H1 (cell line): ENCODE measurements at regions not wholly inside any gene's neighbourhood (a gene's known extent, or its start where the extent isn't known, plus 50 kb on each side); places are given as distances from the start of the nearest gene placed in this dataset.

Experiments
- TF ChIP-seq, protein P1 (sequence below): fragments of 300-600 bp; sonication (generic); IDR thresholded peaks from 2 replicates; pipeline ENCODE4 v1.7.1; 2012; ENCODE audit warnings: low read length, moderate library complexity, mild to moderate bottlenecking, inconsistent platforms; ENCODE audit not compliant: insufficient replicate concordance

DNA sequence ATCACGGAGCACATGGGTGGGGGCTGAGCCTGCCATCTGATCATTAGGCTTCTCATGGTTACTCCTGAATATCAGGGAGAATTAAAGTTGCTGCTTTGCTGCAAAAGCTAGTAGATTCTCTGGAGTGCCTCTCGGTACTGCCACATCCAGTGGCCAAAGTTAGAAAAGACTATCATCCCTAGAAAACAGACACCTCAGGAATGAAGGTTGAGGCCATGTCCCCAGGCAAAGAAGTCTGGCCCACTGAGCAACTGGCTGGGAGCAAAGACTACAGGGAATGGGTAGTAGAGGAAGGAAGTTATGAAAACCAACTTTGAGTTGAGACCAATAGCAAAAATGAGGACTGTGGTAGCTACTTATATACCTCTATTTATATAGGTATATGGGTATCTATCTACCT, 258.7 kb downstream of the EFCAB11 start (continued):
- TF ChIP-seq, protein P1, sequence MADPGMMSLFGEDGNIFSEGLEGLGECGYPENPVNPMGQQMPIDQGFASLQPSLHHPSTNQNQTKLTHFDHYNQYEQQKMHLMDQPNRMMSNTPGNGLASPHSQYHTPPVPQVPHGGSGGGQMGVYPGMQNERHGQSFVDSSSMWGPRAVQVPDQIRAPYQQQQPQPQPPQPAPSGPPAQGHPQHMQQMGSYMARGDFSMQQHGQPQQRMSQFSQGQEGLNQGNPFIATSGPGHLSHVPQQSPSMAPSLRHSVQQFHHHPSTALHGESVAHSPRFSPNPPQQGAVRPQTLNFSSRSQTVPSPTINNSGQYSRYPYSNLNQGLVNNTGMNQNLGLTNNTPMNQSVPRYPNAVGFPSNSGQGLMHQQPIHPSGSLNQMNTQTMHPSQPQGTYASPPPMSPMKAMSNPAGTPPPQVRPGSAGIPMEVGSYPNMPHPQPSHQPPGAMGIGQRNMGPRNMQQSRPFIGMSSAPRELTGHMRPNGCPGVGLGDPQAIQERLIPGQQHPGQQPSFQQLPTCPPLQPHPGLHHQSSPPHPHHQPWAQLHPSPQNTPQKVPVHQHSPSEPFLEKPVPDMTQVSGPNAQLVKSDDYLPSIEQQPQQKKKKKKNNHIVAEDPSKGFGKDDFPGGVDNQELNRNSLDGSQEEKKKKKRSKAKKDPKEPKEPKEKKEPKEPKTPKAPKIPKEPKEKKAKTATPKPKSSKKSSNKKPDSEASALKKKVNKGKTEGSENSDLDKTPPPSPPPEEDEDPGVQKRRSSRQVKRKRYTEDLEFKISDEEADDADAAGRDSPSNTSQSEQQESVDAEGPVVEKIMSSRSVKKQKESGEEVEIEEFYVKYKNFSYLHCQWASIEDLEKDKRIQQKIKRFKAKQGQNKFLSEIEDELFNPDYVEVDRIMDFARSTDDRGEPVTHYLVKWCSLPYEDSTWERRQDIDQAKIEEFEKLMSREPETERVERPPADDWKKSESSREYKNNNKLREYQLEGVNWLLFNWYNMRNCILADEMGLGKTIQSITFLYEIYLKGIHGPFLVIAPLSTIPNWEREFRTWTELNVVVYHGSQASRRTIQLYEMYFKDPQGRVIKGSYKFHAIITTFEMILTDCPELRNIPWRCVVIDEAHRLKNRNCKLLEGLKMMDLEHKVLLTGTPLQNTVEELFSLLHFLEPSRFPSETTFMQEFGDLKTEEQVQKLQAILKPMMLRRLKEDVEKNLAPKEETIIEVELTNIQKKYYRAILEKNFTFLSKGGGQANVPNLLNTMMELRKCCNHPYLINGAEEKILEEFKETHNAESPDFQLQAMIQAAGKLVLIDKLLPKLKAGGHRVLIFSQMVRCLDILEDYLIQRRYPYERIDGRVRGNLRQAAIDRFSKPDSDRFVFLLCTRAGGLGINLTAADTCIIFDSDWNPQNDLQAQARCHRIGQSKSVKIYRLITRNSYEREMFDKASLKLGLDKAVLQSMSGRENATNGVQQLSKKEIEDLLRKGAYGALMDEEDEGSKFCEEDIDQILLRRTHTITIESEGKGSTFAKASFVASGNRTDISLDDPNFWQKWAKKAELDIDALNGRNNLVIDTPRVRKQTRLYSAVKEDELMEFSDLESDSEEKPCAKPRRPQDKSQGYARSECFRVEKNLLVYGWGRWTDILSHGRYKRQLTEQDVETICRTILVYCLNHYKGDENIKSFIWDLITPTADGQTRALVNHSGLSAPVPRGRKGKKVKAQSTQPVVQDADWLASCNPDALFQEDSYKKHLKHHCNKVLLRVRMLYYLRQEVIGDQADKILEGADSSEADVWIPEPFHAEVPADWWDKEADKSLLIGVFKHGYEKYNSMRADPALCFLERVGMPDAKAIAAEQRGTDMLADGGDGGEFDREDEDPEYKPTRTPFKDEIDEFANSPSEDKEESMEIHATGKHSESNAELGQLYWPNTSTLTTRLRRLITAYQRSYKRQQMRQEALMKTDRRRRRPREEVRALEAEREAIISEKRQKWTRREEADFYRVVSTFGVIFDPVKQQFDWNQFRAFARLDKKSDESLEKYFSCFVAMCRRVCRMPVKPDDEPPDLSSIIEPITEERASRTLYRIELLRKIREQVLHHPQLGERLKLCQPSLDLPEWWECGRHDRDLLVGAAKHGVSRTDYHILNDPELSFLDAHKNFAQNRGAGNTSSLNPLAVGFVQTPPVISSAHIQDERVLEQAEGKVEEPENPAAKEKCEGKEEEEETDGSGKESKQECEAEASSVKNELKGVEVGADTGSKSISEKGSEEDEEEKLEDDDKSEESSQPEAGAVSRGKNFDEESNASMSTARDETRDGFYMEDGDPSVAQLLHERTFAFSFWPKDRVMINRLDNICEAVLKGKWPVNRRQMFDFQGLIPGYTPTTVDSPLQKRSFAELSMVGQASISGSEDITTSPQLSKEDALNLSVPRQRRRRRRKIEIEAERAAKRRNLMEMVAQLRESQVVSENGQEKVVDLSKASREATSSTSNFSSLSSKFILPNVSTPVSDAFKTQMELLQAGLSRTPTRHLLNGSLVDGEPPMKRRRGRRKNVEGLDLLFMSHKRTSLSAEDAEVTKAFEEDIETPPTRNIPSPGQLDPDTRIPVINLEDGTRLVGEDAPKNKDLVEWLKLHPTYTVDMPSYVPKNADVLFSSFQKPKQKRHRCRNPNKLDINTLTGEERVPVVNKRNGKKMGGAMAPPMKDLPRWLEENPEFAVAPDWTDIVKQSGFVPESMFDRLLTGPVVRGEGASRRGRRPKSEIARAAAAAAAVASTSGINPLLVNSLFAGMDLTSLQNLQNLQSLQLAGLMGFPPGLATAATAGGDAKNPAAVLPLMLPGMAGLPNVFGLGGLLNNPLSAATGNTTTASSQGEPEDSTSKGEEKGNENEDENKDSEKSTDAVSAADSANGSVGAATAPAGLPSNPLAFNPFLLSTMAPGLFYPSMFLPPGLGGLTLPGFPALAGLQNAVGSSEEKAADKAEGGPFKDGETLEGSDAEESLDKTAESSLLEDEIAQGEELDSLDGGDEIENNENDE = no peak
